Peyer's patch (tissue), 4 donors: ENCODE measurements at regions not wholly inside any gene's neighbourhood (a gene's known extent, or its start where the extent isn't known, plus 50 kb on each side); places are given as distances from the start of the nearest gene placed in this dataset.

ENCODE experiments used
- DNase-seq, 3 donors: peaks; one replicate each; pipeline ENCODE4 v3.0.0-alpha.2; 2017 to 2019
- H3K27ac ChIP-seq, 4 donors: fragments of 200-600 bp; sonication (generic); one replicate each; pipeline ENCODE4 v1.5.1; 2016 to 2019
- H3K27me3 ChIP-seq, 2 donors: fragments of 200-600 bp; sonication (generic); one replicate each; pipeline ENCODE4 v1.5.1; 2019
- H3K36me3 ChIP-seq, 3 donors: fragments of 200-600 bp; sonication (generic); one replicate each; pipeline ENCODE4 v1.5.1; 2016 to 2019
- H3K4me1 ChIP-seq, 4 donors: fragments of 200-600 bp; sonication (generic); one replicate each; pipeline ENCODE4 v1.5.1; 2016 to 2019
- H3K4me3 ChIP-seq, 4 donors: fragments of 200-600 bp; sonication (generic); 1 replicate in 3 of 4; 2 replicates in 1 of 4; pipeline ENCODE4 v1.5.1; 2016 to 2019; ENCODE audit warnings: mild to moderate bottlenecking in 1 of 4
- H3K9me3 ChIP-seq, 4 donors: fragments of 200-600 bp; sonication (generic); one replicate each; pipeline ENCODE4 v1.5.1; 2016 to 2019; ENCODE audit warnings: mild to moderate bottlenecking in 1 of 4
- POLR2A ChIP-seq, 2 donors: fragments of 450-650 bp; IDR thresholded peaks; one replicate each; pipeline ENCODE4 v1.5.1; 2017; ENCODE audit warnings: antibody characterized with exemption in 2 of 2, mild to moderate bottlenecking in 2 of 2, moderate library complexity in 2 of 2
- TF ChIP-seq, protein P1 (sequence below), 6 experiments: fragments of 450-650 bp in 4 of 6; fragments of 200-600 bp in 2 of 6; sonication (generic) in 1 of 6; IDR thresholded peaks; one replicate each; pipeline ENCODE4 v1.5.1; 2017 to 2019; ENCODE audit warnings: antibody characterized with exemption in 6 of 6, mild to moderate bottlenecking in 3 of 6, moderate library complexity in 1 of 6

DNA sequence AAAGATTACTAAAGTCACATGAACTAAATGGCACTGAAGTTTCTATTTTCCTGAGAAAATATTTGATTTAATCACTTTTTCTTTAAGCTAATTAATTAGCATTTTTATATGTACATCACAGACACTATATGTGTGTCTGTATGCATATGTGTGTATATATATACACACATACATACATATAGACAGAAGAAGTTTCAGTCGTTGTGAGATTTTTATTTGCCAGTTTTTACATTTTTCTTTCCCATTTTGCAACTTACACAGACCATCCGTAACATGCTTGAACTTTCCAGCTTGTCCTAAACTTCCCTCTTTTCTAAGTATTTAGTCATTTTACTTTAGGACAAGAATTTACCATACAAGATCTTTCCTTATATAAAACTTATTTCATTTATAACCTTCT lies 299.1 kb downstream of the IPO8 start:
- H3K4me1 ChIP-seq: no peaks in the 10 kb centered on the region
- no peak overlapping the region for H3K27ac ChIP-seq
- no peaks in the 10 kb centered on the region for H3K36me3 ChIP-seq
- H3K4me3 ChIP-seq: no peak overlapping the region
- TF ChIP-seq, protein P1, sequence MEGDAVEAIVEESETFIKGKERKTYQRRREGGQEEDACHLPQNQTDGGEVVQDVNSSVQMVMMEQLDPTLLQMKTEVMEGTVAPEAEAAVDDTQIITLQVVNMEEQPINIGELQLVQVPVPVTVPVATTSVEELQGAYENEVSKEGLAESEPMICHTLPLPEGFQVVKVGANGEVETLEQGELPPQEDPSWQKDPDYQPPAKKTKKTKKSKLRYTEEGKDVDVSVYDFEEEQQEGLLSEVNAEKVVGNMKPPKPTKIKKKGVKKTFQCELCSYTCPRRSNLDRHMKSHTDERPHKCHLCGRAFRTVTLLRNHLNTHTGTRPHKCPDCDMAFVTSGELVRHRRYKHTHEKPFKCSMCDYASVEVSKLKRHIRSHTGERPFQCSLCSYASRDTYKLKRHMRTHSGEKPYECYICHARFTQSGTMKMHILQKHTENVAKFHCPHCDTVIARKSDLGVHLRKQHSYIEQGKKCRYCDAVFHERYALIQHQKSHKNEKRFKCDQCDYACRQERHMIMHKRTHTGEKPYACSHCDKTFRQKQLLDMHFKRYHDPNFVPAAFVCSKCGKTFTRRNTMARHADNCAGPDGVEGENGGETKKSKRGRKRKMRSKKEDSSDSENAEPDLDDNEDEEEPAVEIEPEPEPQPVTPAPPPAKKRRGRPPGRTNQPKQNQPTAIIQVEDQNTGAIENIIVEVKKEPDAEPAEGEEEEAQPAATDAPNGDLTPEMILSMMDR (IDR thresholded peaks at IDR 0.05): no peak
- no peak for TF ChIP-seq POLR2A (IDR thresholded peaks at IDR 0.05)
- H3K27me3 ChIP-seq: no peaks in the 10 kb centered on the region
- no peaks in the 10 kb centered on the region for H3K9me3 ChIP-seq
- DNase-seq: no peak

DNA sequence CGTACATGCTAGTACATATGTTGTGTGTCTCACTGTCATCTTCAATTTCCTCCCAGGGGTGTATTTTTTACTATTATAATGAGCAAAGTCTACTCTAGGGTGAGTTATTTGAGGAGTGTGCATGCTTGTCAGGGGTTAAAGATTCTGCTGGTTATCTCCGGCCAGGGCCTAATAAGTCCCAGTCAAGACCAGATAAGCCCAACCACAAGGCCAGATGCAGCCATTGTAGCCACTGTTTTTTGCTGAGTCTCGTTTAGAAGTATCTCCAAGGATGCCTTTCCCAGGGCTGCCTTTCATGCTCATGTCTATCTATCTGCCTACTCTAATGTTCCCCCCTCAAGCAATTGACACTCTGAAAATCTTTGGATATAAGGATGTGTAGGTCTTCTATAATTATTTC lies 300.5 kb downstream of the IPO8 start:
- Histone ChIP-seq H3K36me3 (no peaks in the 10 kb centered on the region), H3K4me1 (no peaks in the 10 kb centered on the region), H3K27ac (no peak overlapping the region), H3K4me3 (no peak overlapping the region), H3K9me3 (no peaks in the 10 kb centered on the region), H3K27me3 (no peaks in the 10 kb centered on the region)
- no peak for TF ChIP-seq POLR2A (IDR thresholded peaks at IDR 0.05)
- TF ChIP-seq, protein P1 (IDR thresholded peaks at IDR 0.05): no peak
- no peak for DNase-seq

DNA sequence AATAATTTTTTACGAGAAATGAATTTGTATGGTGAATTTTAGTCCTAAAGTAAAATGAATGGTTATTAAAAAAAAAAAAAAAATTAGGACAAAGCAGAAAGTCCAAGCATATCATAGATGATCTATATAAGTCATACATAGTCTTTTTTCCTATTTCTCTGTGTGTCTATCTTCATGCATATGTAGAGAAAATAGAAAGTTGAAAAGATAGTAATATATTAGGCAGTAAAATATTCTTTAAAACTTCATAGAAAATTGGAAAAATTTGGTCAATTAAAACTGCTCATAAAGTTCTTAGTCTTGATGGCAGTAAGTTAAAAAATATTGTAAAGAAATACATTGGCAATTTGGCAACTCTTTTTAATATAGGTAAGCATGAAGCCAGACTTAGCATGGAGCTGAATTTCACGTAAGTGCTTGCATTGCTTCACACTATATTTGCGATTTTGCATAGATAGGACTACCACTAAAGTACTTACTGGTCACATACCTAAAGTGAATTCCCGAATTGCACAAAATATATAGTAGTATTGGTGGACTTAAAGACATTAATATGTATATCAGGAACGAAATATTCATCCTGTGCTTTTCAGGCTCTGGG lies 303.8 kb downstream of the IPO8 start:
- Histone ChIP-seq H3K4me3 (no peak overlapping the region), H3K27ac (no peak overlapping the region), H3K27me3 (no peaks in the 10 kb centered on the region), H3K36me3 (no peaks in the 10 kb centered on the region), H3K4me1 (no peaks in the 10 kb centered on the region), H3K9me3 (no peaks in the 10 kb centered on the region)
- DNase-seq: no peak
- TF ChIP-seq POLR2A (IDR thresholded peaks at IDR 0.05): no peak
- TF ChIP-seq, protein P1 (IDR thresholded peaks at IDR 0.05): no peak

GRCh38 chr12:30385706-30386105 lies 310.0 kb downstream of the IPO8 start:
- Histone ChIP-seq H3K4me1 (no peaks in the 10 kb centered on the region), H3K9me3 (no peaks in the 10 kb centered on the region), H3K36me3 (no peaks in the 10 kb centered on the region), H3K27me3 (no peaks in the 10 kb centered on the region), H3K27ac (no peak overlapping the region), H3K4me3 (no peak overlapping the region)
- TF ChIP-seq, protein P1 (IDR thresholded peaks at IDR 0.05): no peak
- no peak for TF ChIP-seq POLR2A (IDR thresholded peaks at IDR 0.05)
- DNase-seq: no peak

DNA sequence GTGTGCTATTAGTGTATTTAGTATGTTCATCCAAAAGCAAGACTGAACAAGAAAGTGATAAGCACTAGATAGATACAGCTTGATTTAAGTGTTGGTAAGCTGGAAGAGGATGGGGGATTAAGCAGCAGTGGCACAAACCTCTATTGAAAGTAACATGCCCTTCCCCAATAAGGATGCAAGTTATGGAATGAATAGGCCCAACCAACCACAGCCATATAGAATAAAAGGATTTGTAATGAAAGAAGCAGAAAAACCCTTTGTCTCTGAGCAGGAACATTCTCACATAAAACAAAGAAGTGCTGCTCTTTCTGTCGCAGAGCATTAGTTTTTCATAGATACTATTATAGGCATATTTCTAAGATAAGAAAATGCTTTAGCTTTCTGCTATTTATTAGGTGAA lies 310.7 kb downstream of the IPO8 start:
- no peak for TF ChIP-seq POLR2A (IDR thresholded peaks at IDR 0.05)
- TF ChIP-seq, protein P1 (IDR thresholded peaks at IDR 0.05): no peak
- no peak overlapping the region for H3K27ac ChIP-seq
- H3K4me3 ChIP-seq: no peak overlapping the region
- no peaks in the 10 kb centered on the region for H3K36me3 ChIP-seq
- no peaks in the 10 kb centered on the region for H3K27me3 ChIP-seq
- no peak for DNase-seq
- peaks cover 0 to 1% (median 0%) of the 10 kb centered on the region in 4 donors for H3K9me3 ChIP-seq
- H3K4me1 ChIP-seq: no peaks in the 10 kb centered on the region

DNA sequence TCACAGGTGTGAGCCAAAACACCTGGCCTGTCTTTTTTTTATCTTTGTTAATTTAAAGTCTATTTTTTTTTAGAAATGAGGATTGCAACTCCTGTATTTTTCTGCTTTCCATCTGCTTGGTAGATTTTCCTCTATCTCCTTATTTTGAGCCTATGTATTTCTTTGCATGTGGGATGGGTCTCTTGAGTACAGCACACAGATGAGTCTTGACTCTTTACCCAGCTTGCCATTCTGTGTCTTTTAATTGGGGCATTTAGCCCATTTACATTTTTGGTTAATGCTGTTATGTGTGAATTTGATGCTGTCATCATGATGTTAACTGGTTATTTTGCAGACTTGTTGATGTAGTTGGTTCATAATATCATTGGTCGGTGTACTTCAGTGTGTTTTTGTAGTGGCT lies 317.4 kb downstream of the IPO8 start:
- H3K27me3 ChIP-seq: no peaks in the 10 kb centered on the region
- H3K27ac ChIP-seq: no peak overlapping the region
- no peak overlapping the region for H3K4me3 ChIP-seq
- no peaks in the 10 kb centered on the region for H3K36me3 ChIP-seq
- no peak for DNase-seq
- no peaks in the 10 kb centered on the region for H3K4me1 ChIP-seq
- TF ChIP-seq, protein P1 (IDR thresholded peaks at IDR 0.05): no peak
- no peak for TF ChIP-seq POLR2A (IDR thresholded peaks at IDR 0.05)
- H3K9me3 ChIP-seq: peaks cover 0 to 8% (median 0%) of the 10 kb centered on the region in 4 donors
